HEK293T (cell line): ENCODE measurements at regions not wholly inside any gene's neighbourhood (a gene's known extent, or its start where the extent isn't known, plus 50 kb on each side); places are given as distances from the start of the nearest gene placed in this dataset.

ENCODE experiments used
- CTCF ChIA-PET: fragments of 350-600 bp; formaldehyde crosslinking; extraction: SDS; loops from one replicate; lab custom pipeline; 2021; ENCODE audit warnings: antibody characterized with exemption, inconsistent platforms; lab: Yijun Ruan, JAX
- POLR2A ChIA-PET: fragments of 350-600 bp; formaldehyde crosslinking; extraction: SDS; loops from one replicate; lab custom pipeline; 2020; ENCODE audit warnings: antibody characterized with exemption, inconsistent platforms; lab: Yijun Ruan, JAX
- DNase-seq: peaks from one replicate; pipeline ENCODE4 v3.0.0; 2012; ENCODE audit warnings: mixed read lengths; ENCODE audit errors: extremely low spot score
- ARNT ChIP-seq: fragments of 450-650 bp; IDR thresholded peaks from 2 replicates; pipeline ENCODE4 v1.6.1; 2017; ENCODE audit warnings: mild to moderate bottlenecking
- BHLHE40 ChIP-seq: fragments of 450-650 bp; IDR thresholded peaks from 2 replicates; pipeline ENCODE4 v1.6.1; 2016; ENCODE audit warnings: mild to moderate bottlenecking, moderate library complexity, borderline replicate concordance
- CTBP1 ChIP-seq: fragments of 450-650 bp; IDR thresholded peaks from 2 replicates; pipeline ENCODE4 v1.6.1; 2016; ENCODE audit warnings: borderline replicate concordance
- ELF4 ChIP-seq: fragments of 450-650 bp; IDR thresholded peaks from 2 replicates; pipeline ENCODE4 v1.6.1; 2017; ENCODE audit warnings: antibody characterized with exemption
- FOXA1 ChIP-seq: fragments of 450-650 bp; IDR thresholded peaks from 2 replicates; pipeline ENCODE4 v1.6.1; 2016; ENCODE audit warnings: mild to moderate bottlenecking
- FOXK2 ChIP-seq: fragments of 450-650 bp; IDR thresholded peaks from 2 replicates; pipeline ENCODE4 v1.6.1; 2016; ENCODE audit warnings: mild to moderate bottlenecking
- FOXM1 ChIP-seq: fragments of 450-650 bp; IDR thresholded peaks from 2 replicates; pipeline ENCODE4 v1.6.1; 2017; ENCODE audit warnings: mild to moderate bottlenecking, borderline replicate concordance
- HDGF ChIP-seq: fragments of 450-650 bp; IDR thresholded peaks from 2 replicates; pipeline ENCODE4 v1.6.1; 2017; ENCODE audit warnings: antibody characterized with exemption, borderline replicate concordance
- L3MBTL2 ChIP-seq: fragments of 450-650 bp; conservative IDR thresholded peaks from 2 replicates; pipeline ENCODE4 v1.6.1; 2016; ENCODE audit warnings: mild to moderate bottlenecking
- LEF1 ChIP-seq: fragments of 450-650 bp; IDR thresholded peaks from 2 replicates; pipeline ENCODE4 v1.6.1; 2017; ENCODE audit warnings: mild to moderate bottlenecking, borderline replicate concordance
- NFRKB ChIP-seq: fragments of 450-650 bp; IDR thresholded peaks from 2 replicates; pipeline ENCODE4 v1.6.1; 2016; ENCODE audit warnings: mild to moderate bottlenecking, moderate library complexity
- PKNOX1 ChIP-seq: fragments of 450-650 bp; IDR thresholded peaks from 2 replicates; pipeline ENCODE4 v1.6.1; 2016
- SP1 ChIP-seq: fragments of 450-650 bp; IDR thresholded peaks from 2 replicates; pipeline ENCODE4 v1.6.1; 2017
- SUZ12 ChIP-seq: fragments of 450-650 bp; IDR thresholded peaks from 2 replicates; pipeline ENCODE4 v1.6.1; 2016; ENCODE audit warnings: mild to moderate bottlenecking
- TARDBP ChIP-seq: fragments of 450-650 bp; IDR thresholded peaks from 2 replicates; pipeline ENCODE4 v1.6.1; 2016
- ZNF384 ChIP-seq: fragments of 450-650 bp; IDR thresholded peaks from 2 replicates; pipeline ENCODE4 v1.6.1; 2016

DNA sequence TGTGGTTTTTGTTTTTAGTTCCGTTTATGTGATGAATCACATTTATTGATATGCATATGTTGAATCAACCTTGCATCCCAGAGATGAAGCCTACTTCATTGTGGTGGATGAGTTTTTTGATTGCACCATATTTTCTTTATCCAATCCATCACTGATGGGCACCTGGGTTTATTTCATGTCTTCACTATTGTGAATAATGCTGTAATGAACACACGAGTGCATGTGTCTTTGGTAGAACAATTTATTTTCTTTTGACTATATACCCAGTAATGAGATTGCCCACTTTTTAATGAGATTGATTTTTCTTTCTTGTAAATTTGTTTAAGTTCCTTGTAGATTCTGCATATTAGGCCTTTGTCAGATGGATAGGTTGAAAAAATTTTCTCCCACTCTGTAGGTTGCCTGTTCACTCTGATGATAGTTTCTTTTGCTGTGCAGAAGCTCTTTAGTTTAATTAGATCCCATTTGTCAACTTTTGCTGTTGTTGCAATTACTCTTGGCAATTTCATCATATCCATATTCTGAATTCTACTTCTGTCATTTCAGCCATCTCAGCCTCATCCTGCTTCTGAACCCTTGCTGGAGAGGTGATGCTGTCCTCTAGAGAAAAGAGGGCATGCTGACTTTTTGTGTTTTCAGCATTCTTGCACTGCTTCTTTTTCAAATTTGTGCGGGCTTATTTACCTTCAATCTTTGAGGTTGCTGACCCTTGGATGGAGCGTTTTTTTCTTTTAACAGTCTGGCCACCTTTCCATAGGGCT, 96.2 kb upstream of the CTAGE1 start:
- TF ChIP-seq ELF4 (no peak), FOXM1 (no peak), TARDBP (no peak), PKNOX1 (no peak), FOXK2 (no peak), NFRKB (no peak), ARNT (no peak), FOXA1 (no peak), SP1 (no peak)
- ChIA-PET CTCF (no interaction called here), POLR2A (no interaction called here)
- no peak for DNase-seq

DNA sequence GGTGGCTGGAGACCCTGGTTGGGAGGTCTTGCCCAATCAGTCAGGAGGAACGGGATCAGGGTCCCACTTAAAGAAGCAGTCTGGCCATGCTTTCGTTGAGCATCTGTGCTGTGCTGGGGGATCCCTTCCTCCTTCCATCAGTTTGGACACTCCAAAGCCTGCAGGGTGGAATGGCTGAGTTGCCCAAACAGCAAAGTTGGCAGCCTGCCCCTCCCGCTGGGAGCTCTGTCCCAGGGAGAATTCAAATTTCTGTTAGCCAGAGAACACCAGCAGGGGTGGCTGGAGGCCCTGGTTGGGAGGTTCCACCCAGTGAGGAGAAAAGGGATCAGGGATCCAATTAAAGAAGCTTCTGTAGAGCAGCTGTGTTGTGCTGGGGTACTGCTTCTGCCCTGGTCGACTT, 96.9 kb upstream of the CTAGE1 start:
- TF ChIP-seq SUZ12 (no peak), ELF4 (no peak), ARNT (no peak), BHLHE40 (no peak), FOXA1 (no peak), PKNOX1 (no peak), NFRKB (no peak), FOXM1 (no peak), L3MBTL2 (no peak), SP1 (no peak), LEF1 (no peak), CTBP1 (no peak), ZNF384 (no peak), FOXK2 (no peak), HDGF (no peak), TARDBP (no peak)
- DNase-seq, result no peak
- CTCF ChIA-PET, result no interaction called here
- POLR2A ChIA-PET, result no interaction called here

DNA sequence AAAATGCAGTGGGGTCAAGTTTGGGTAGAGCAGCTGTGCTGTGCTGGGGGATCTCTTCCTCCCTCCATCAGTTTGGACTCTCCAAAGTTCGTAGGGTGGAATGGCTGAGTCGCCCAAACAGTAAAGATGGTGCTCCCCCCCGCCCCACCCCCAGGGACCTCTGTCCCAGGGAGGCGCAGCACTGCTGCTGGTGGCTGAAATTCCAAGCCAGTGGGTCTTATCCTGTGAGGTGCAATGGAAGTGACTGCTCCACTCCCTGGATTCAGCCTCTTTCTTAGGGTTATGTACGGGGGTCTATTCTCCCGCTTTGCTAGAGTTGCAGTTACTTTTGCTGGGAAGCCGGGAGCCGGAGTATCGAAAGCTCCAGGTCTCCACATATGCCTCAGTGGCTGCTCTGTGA, 97.5 kb upstream of the CTAGE1 start:
- TF ChIP-seq SP1 (no peak), ARNT (no peak), LEF1 (no peak), SUZ12 (no peak), ZNF384 (no peak), L3MBTL2 (no peak), FOXM1 (no peak), NFRKB (no peak), ELF4 (no peak), FOXK2 (no peak), CTBP1 (no peak), PKNOX1 (no peak), HDGF (no peak), FOXA1 (no peak), BHLHE40 (no peak), TARDBP (no peak)
- ChIA-PET CTCF (no interaction called here), POLR2A (no interaction called here)
- no peak for DNase-seq

- TF ChIP-seq SUZ12 (no peak), ZNF384 (no peak), HDGF (no peak), TARDBP (no peak), SP1 (no peak), CTBP1 (no peak), FOXK2 (no peak), L3MBTL2 (no peak), ELF4 (no peak), FOXM1 (no peak), PKNOX1 (no peak), BHLHE40 (no peak), ARNT (no peak), FOXA1 (no peak), LEF1 (no peak)
- ChIA-PET POLR2A (no interaction called here), CTCF (no interaction called here)
- no peak for DNase-seq
Observed at GRCh38 chr18:22517356-22517755, 99.6 kb upstream of the CTAGE1 start.

DNA sequence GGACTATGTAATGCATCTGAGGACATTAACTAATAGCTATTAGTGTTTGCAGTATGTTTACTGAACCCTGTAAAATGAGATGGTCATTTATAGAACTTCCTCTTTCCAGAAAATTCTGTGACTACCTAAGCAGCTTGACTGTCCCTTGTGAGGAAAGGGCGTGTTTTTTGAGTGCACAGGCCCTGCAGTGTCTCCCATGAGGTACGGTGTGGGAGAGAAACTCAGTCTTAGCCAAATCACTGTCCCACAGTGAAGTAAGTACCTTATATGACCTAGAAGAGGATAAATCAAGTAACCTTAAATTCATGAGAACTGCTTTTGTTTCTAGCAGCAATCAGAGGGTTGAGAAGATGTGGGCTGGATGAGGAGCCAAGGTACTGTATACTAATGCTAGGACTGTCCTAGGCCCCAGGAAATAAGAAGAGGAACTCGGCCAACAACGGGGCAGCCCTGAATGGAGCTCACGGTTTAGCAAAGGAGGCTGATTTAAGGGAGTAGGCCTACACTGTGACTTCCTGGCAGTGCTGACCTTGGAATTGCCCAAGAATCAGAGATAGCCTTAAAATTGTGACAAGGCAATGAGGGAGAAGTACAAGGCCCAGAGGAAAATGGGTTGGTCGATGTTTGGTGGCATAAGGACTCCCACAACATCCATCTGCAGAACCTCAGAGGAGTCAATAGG, 103.5 kb upstream of the CTAGE1 start:
- TF ChIP-seq SUZ12 (no peak), ARNT (no peak), SP1 (no peak), ELF4 (no peak), FOXM1 (no peak), BHLHE40 (no peak), LEF1 (no peak), NFRKB (no peak), FOXK2 (no peak), FOXA1 (no peak), PKNOX1 (no peak), L3MBTL2 (no peak), TARDBP (no peak), ZNF384 (no peak), CTBP1 (no peak), HDGF (no peak)
- CTCF ChIA-PET, result no interaction called here
- no peak for DNase-seq
- POLR2A ChIA-PET, result no interaction called here
